ENCODE measurements at regions not wholly inside any gene's neighbourhood (a gene's known extent, or its start where the extent isn't known, plus 50 kb on each side); places are given as distances from the start of the nearest gene placed in this dataset.
"Not testable (repeated sequence)": the region's sequence is repeated elsewhere in the genome, so short reads cannot be mapped to it uniquely, and the experiment has no call there.

DNA sequence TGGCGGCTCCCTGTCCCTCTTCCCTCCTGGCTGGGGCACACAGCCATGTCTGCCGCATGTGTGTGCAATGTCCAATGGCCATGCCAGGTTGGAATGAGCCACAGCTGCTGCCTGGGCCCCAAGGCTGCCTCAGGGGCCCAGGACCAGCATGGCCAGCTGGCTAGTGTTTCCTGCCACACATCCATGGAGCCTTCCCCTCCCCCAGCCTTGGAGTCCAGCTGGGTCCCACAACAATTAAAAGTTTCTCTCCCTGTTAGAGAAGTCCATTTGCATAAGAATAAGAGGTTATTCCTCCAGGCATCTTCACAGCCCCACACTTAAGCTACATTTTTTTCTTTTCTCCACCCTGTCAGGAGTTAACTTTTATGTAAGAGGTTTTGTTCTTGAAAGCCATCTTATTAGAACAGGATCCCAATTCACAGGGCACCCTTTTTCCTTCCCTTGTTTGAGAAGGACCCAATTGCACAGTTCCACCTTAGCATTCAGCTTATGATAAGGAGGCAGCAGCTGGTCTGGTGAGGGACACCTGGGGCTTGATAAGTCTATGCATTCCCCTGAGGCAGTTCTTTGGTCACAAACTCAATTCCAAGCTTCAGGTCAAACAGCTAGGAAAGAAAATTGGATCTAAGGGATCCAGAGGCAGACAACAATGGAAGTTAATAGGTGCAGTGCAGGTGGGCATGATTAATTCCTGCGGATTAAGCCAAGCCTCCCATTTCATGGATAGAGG, 963.3 kb upstream of the GRIA3 start:
- CTCF ChIA-PET, result no interaction called here
- Mint-ChIP-seq H3K9me3 (no peaks in the 10 kb centered on the region), H3K4me3 (no peak overlapping the region), H3K27me3 (no peaks in the 10 kb centered on the region), H3K36me3 (ENCODE audit: low read depth) (no peaks in the 10 kb centered on the region), H3K27ac (no peak overlapping the region), H3K4me1 (ENCODE audit: low read depth) (no peaks in the 10 kb centered on the region)
- DNase-seq (no peak), ATAC-seq (no peak)
- TF ChIP-seq, protein P1, sequence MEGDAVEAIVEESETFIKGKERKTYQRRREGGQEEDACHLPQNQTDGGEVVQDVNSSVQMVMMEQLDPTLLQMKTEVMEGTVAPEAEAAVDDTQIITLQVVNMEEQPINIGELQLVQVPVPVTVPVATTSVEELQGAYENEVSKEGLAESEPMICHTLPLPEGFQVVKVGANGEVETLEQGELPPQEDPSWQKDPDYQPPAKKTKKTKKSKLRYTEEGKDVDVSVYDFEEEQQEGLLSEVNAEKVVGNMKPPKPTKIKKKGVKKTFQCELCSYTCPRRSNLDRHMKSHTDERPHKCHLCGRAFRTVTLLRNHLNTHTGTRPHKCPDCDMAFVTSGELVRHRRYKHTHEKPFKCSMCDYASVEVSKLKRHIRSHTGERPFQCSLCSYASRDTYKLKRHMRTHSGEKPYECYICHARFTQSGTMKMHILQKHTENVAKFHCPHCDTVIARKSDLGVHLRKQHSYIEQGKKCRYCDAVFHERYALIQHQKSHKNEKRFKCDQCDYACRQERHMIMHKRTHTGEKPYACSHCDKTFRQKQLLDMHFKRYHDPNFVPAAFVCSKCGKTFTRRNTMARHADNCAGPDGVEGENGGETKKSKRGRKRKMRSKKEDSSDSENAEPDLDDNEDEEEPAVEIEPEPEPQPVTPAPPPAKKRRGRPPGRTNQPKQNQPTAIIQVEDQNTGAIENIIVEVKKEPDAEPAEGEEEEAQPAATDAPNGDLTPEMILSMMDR (IDR thresholded peaks at IDR 0.05), result no peak
- intact Hi-C loops (cut with micrococcal nuclease), result no loop called here
- POLR2A ChIA-PET, result no interaction called here

DNA sequence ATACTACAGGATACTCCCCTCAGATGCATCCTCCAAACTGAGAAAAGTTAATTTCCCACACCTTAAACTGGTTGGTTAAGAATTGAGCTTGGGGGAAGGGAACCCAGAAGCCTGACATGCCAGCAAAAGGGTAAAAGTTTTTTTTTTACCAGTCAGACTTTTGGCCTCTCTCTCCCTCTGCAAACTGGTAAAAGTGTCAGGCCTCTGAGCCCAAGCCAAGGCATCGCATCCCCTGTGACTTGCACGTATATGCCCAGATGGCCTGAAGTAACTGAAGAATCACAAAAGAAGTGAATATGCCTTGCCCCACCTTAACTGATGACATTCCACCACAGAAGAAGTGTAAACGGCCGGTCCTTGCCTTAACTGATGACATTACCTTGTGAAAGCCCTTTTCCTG, 962.3 kb upstream of the GRIA3 start:
- intact Hi-C loops (cut with micrococcal nuclease); H3K27ac Mint-ChIP-seq; H3K4me3 Mint-ChIP-seq; POLR2A ChIA-PET; H3K9me3 Mint-ChIP-seq; ATAC-seq; H3K36me3 Mint-ChIP-seq (ENCODE audit: low read depth); CTCF ChIA-PET; H3K4me1 Mint-ChIP-seq (ENCODE audit: low read depth); H3K27me3 Mint-ChIP-seq; DNase-seq: not testable (repeated sequence)

DNA sequence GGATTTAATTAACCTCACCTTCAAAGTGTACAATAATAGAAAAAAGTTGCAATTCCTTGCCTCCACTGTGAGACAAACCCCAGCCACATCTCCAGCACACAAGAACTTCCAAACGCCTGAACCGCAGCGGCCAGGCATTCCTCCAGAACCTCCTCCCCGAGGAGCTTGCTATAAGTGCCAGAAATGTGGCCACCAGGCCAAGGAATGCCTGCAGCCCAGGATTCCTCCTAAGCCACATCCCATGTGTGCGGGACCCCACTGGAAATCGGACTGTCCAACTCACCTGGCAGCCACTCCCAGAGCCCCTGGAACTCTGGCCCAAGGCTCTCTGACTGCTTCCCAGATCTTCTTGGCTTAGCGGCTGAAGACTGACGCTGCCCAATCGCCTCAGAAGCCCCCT, 959.9 kb upstream of the GRIA3 start:
- H3K27ac Mint-ChIP-seq; ATAC-seq; H3K36me3 Mint-ChIP-seq (ENCODE audit: low read depth); H3K4me1 Mint-ChIP-seq (ENCODE audit: low read depth); H3K4me3 Mint-ChIP-seq; POLR2A ChIA-PET; CTCF ChIA-PET; H3K9me3 Mint-ChIP-seq; intact Hi-C loops (cut with micrococcal nuclease); DNase-seq; H3K27me3 Mint-ChIP-seq: not testable (repeated sequence)

DNA sequence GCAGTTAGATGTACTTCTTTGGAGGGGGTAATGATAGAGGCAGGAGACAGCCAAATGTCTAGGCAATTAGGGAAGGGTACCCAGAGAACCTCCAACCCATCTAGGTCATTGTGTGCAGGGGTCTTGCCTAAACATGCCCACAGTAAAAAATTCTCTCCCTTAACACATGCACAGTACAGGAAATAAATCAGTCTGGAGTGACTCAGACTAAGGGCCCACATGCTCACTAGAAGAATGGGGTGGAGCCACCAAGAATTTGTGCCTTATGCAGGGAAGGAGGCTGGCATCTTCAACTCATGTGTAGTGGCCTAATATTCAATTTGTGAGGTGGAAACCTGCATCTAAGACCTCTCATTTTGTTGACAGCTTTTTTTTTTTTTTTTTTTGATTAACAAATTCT, 945.3 kb upstream of the GRIA3 start:
- ChIA-PET POLR2A (no interaction called here), CTCF (no interaction called here)
- no peaks in the 10 kb centered on the region for H3K36me3 Mint-ChIP-seq (ENCODE audit: low read depth)
- H3K27ac Mint-ChIP-seq, result no peak overlapping the region
- peaks cover 1% of the 10 kb centered on the region for H3K9me3 Mint-ChIP-seq
- ATAC-seq (no peak), DNase-seq (no peak)
- H3K27me3 Mint-ChIP-seq, result no peaks in the 10 kb centered on the region
- H3K4me1 Mint-ChIP-seq (ENCODE audit: low read depth), result no peaks in the 10 kb centered on the region
- intact Hi-C loops (cut with micrococcal nuclease), result no loop called here
- TF ChIP-seq, protein P1 (IDR thresholded peaks at IDR 0.05), result no peak
- no peak overlapping the region for H3K4me3 Mint-ChIP-seq

DNA sequence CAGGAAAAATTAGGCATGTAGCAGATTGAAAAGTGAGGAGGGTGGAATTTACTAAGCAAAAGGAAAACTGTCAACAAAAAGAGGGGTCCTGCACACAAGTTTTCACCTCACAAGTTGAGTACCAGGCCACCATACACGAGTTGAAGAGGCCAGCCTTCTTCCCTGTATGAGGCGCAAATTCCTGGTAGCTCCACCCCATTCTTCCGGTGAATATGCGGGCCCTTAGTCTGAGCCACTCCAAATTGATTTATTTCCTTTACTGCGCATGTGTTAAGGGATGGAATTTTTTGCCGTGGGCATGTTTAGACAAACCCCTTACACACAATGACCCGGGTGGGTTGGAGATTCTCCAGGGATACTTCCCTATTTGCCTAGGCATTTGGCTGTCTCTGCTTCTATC, 942.1 kb upstream of the GRIA3 start:
- TF ChIP-seq, protein P1 (IDR thresholded peaks at IDR 0.05), result no peak

DNA sequence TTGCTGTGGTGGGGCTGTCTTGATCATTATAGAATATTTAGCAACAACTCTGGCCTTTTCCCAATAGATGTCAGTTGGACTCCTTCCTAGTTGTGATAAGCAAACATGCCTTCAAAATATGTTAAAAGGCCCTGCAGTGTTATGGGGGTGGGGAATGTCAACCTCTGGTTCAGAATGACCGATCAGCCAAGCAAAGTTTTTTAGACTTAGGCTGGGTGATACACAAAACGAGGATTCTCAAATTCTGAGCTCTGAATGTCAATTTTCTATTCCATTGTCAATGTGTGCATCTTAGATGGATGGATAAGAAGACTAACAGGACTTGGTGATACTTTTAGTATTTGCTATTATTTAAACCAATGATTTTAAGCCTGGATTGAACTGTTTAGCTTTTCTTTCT, 940.0 kb upstream of the GRIA3 start:
- ChIA-PET CTCF (no interaction called here), POLR2A (no interaction called here)
- Mint-ChIP-seq H3K36me3 (ENCODE audit: low read depth) (no peaks in the 10 kb centered on the region), H3K27me3 (no peaks in the 10 kb centered on the region), H3K27ac (no peak overlapping the region), H3K4me3 (no peak overlapping the region), H3K9me3 (no peaks in the 10 kb centered on the region), H3K4me1 (ENCODE audit: low read depth) (no peaks in the 10 kb centered on the region)
- no peak for DNase-seq
- TF ChIP-seq, protein P1 (IDR thresholded peaks at IDR 0.05), result no peak
- ATAC-seq, result no peak
- intact Hi-C loops (cut with micrococcal nuclease), result no loop called here

More for the DNA sequence above, 942.1 kb upstream of the GRIA3 start:
- ChIA-PET CTCF (no interaction called here), POLR2A (no interaction called here)
- no peak overlapping the region for H3K4me3 Mint-ChIP-seq
- H3K36me3 Mint-ChIP-seq (ENCODE audit: low read depth), result no peaks in the 10 kb centered on the region
- H3K27me3 Mint-ChIP-seq, result no peaks in the 10 kb centered on the region
- no peak for DNase-seq
- ATAC-seq, result no peak
- intact Hi-C loops (cut with micrococcal nuclease), result no loop called here
- no peak overlapping the region for H3K27ac Mint-ChIP-seq
- H3K9me3 Mint-ChIP-seq, result no peaks in the 10 kb centered on the region
- H3K4me1 Mint-ChIP-seq (ENCODE audit: low read depth), result no peaks in the 10 kb centered on the region

Data from activated CD8-positive, alpha-beta T cell treated with anti-CD3 and anti-CD28 coated beads for 36 hours (primary cell).